Activated gamma-delta T cell treated with anti-CD3 and anti-CD28 coated beads, Interleukin-2, amount 50 U/mL, for 16 hours (primary cell): ENCODE measurements at regions not wholly inside any gene's neighbourhood (a gene's known extent, or its start where the extent isn't known, plus 50 kb on each side); places are given as distances from the start of the nearest gene placed in this dataset.

Source experiments
- DNase-seq: peaks from one replicate; pipeline ENCODE4 v3.0.0-alpha.2; 2020; ENCODE audit warnings: low read depth

DNA sequence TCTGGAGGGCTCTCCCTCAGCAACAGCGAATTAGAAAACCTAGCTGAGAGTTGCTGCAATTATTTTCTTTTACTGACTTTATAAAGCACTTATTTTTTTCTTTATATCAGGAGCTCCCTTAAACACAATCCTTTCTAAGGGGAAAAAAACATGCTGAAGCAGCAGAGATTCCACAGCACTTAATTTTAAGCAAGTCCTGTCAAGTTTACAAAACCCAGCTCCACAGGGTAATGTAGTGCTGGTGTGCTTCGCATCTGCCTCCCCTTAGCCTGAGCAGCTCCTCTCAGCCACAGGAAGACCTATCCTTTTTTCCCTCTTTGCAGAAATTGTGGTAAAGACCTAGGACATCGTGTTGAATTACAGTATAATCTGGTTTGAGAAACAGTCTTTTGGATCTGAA lies 208.1 kb upstream of the SYNDIG1 start:
- no peak for DNase-seq

- no peak for DNase-seq
These were observed 212.3 kb upstream of the SYNDIG1 start for GRCh38 chr20:24257171-24257570.

DNA sequence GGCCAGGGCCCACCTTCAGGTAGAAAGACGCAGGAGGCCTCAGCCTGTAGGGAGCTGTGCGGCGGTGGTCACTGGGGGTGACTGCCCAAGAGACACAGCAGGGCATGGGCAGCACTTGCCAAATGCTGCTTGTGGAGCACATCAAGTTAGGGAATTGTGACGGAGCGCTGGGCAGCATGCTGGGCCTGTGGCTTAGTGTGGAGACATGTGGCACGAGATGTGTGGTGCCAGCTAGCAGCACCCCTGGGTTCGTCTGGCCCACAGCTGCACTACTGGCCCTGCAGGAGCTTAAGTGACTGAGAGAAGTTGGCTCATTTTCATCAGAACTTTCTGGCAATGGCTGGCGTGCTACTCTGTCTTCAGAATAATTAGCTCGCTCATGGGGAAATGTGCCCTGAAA lies 213.1 kb upstream of the SYNDIG1 start:
- no peak for DNase-seq

DNA sequence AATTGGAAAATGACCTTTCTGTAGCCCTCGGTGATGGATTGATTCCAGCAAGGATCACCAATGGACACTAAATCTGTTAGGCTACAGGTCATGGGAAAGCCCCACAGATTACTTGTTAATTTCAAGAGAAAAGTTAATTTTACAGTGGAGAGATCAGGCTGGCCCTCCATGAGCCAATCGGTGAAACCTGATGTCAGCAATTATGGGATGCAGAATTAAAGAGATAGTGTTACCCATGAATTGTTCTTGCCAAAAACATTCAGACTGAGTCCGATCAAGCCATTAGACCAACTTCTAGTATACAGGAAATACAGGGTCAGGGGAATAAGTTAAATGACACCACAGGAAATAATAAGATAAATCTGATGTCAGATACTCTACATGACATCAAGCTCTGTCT lies 214.9 kb upstream of the SYNDIG1 start:
- DNase-seq: no peak

GRCh38 chr20:24253321-24253720 lies 216.1 kb upstream of the SYNDIG1 start:
- DNase-seq: no peak

DNA sequence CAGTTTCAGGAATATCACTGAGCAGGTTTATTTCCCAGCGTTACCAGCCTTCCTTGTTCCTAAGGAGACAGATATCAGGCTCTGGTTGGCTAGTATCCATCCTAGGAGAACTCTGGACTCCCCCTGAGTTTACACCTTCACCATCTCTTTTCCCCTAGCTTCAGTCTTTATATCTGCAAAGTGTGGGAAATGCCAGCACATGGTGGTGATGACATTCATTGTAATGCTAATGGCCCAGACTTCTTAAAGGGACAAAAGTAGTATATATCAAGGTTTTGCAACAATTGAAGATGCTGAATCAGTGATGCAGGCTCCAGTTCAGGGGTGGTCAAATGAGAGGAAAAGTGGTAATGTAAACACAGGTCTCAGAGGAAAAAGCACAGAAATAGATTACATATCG lies 224.3 kb upstream of the SYNDIG1 start:
- no peak for DNase-seq

DNA sequence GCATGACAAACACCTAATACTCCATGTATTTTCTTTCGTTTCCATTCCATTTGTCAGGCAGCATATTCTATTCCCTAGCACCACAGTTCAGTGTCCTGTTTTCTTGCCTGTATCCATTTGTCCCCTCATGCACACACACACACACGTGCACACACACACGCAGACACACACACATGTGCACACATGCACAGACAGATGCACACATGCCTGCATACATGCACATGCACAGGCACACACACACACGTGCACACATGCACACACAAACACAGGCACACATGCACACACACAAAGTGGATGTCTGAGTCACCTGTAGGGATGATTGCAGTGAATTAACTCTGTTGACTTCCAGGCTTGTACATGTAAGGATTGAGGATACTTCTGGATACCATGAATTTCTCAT lies 226.7 kb upstream of the SYNDIG1 start:
- no peak for DNase-seq

- DNase-seq: no peak
These were observed 228.0 kb upstream of the SYNDIG1 start for GRCh38 chr20:24241466-24241865.

GRCh38 chr20:24236963-24237362 lies 232.5 kb upstream of the SYNDIG1 start:
- DNase-seq: no peak

GRCh38 chr20:24236201-24236600 lies 233.2 kb upstream of the SYNDIG1 start:
- DNase-seq: no peak

- no peak for DNase-seq
These were observed 233.9 kb upstream of the SYNDIG1 start for GRCh38 chr20:24235296-24236175.

GRCh38 chr20:24227600-24227999 lies 239.0 kb upstream of the GGTLC1 start:
- DNase-seq: no peak

- no peak for DNase-seq
These were observed 223.9 kb upstream of the GGTLC1 start for GRCh38 chr20:24212494-24212893.

DNA sequence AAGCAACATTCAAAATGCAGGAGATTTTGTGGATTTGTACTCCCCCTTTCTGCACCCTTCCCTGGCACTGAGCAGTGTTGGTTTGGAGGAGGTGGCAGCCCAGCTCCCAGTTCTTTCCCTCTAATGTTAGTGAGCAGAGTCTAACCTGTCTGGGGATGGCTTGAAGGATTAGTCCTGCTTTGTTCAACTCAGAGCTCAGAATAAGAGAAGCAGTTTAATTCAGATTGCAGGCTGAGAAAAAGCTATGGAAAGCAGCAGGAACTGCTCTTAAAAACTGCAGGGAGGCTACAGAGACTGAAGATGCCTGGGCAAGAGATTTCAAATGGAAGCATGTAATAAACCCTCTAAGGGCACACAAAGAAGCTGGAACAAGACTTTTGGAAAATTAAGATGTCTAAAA lies 223.4 kb upstream of the GGTLC1 start:
- DNase-seq: no peak

DNA sequence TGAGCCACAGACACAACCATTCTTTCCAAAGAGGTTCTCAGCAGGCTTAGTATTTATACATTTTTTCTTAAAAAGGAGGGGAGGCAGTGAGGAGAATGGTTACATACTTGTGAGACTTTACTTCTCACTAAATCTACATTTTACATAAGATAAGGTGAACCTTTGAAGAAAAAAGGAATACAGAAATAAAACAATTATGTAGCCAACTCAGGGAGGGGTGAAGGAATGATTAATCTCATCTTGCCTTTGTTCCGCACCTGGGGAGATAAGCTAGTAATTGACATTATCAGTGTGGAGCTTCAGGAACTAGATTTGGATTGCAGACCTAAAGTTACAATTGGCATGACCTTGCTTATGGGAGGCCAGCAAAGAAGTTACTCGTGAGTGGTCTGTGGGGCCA lies 221.8 kb upstream of the GGTLC1 start:
- no peak for DNase-seq

GRCh38 chr20:24208652-24209051 lies 220.1 kb upstream of the GGTLC1 start:
- no peak for DNase-seq

- no peak for DNase-seq
These were observed 219.3 kb upstream of the GGTLC1 start for GRCh38 chr20:24207803-24208300.

- DNase-seq: no peak
These were observed 218.4 kb upstream of the GGTLC1 start for GRCh38 chr20:24206995-24207394.

- DNase-seq: no peak
These were observed 215.1 kb upstream of the GGTLC1 start for GRCh38 chr20:24203526-24204183.

DNA sequence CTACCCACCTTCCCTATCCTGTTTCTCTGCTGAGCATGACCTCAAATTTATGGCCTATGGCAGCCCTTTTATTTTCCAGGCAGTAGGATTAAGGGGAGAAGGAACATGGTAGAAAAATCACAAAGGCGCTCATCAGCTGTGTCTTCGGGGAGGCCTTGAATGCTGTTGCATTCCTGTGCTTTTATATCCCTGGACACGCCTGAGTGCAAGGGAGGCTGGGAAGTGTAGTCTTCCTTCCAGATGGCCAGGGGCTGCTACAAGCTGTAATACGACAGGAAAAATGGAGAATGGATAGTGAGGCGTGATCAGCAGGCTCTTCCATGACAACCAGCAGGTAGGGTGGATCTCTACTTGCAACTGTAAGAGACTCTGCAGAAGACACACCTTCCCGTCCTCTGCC lies 210.9 kb upstream of the GGTLC1 start:
- DNase-seq: no peak

DNA sequence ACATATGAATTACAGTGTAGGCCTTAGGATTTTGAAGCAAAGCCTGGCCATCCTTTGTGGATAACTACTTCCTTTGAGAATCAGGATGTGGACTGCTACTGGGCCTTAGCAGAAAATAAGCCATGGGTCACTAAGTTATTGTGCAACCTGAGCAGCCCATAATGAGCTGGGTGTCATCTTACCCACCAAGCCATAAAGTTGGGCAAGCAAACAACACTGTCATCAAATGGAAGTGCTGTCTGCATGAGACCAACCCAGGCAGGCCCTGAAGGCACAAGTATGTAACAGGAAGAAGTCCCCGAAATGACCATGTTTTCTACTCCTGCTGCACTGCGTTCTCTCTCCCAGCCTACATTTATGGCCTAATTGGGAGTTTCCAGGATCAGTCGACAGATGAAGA lies 205.6 kb upstream of the GGTLC1 start:
- no peak for DNase-seq

DNA sequence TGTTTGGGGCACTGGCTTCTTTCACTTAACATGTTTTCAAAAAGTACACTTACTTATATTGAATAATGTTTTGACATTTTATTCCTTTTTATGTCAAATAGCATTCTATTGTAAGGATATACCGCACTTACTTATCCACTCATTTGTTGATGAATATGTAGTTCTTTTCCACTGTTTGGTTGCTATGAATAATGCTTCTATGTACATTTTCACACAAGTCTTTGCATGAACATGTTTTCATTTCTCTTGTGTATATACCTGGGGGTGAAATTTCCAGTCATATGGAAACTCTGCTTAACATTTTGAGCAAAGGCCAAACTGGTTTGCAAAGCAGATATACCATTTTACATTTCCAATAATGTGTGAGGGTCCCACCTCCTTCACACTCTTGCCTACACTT lies 202.3 kb upstream of the GGTLC1 start:
- no peak for DNase-seq

DNA sequence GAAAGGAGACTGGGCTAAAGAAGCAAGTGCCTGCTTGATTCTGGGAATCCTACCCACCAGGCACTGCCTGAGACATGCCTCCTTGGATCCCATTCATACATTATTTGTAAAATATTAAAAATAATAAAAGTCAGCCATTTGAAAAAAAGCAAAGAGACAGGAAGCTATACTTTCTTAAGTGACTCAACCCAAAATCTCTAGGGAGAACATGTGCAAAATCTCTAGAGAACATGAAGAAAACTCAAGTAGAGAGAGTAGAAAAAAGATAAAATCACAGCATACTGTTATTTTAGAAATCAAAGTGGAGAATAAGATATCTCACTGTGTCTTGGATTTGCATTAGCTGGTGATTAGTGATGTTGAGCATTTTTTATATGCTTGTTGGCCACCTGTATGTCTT lies 197.2 kb upstream of the GGTLC1 start:
- DNase-seq: no peak

GRCh38 chr20:24181151-24181550 lies 192.6 kb upstream of the GGTLC1 start:
- no peak for DNase-seq
